ENCODE measurements at regions not wholly inside any gene's neighbourhood (a gene's known extent, or its start where the extent isn't known, plus 50 kb on each side); places are given as distances from the start of the nearest gene placed in this dataset.

DNA sequence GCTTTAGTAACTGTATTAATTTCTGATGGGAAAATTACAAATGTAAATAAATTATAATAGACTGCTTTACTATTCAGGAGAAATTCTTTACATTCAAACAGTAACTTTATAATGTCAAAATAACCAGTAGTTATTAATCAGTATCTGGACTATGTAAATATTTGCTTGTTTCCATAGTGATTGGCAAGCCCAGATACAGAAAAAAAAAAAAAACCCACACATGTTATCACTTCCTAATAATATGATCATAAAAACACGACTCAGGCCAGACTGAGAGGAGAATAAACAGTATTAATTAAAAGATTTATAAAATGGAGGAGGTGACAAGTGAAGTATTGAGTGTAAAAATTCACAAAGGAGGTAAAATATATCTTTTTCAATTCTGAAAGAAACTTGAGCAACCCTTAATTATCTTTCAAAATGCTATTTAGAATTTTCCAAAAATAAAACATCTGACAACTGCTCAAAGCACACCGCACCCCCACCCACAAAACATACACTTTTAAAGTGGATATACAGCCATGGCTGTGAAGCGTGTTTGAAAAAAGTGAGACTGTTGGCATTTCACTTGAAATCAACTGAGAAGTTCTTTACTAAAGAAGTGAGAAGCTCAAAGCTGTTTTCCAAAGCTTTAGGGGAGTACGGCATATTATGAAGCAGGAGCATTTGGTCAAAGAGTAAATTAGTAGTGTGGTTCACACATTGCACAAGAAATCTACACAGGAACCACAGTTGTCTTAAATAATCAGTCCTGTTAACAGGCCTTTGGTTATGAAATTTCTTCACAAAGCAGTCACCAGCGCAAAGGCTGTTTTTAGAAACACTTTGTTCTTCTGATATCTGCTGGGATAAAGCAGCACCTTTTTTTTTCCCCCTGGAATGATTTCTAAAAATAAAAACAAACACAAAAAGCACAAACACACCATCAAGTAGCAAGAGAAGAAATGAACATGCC, 475.8 kb downstream of the TXNL1 start:
- WGBS (ENCODE audit: insufficient coverage, low coverage, missing lambda C conversion rate), result 0% methylated on average over 5 of the region's 5 CpGs
- TF ChIP-seq SIX5 (IDR thresholded peaks at IDR 0.05; ENCODE audit: borderline replicate concordance in 1 of 2, insufficient read depth in 1 of 2, low read depth in 1 of 2, low read length in 2 of 2) (no peak), GATAD2A (IDR thresholded peaks at IDR 0.05) (no peak)
- TF ChIP-seq, protein P1, sequence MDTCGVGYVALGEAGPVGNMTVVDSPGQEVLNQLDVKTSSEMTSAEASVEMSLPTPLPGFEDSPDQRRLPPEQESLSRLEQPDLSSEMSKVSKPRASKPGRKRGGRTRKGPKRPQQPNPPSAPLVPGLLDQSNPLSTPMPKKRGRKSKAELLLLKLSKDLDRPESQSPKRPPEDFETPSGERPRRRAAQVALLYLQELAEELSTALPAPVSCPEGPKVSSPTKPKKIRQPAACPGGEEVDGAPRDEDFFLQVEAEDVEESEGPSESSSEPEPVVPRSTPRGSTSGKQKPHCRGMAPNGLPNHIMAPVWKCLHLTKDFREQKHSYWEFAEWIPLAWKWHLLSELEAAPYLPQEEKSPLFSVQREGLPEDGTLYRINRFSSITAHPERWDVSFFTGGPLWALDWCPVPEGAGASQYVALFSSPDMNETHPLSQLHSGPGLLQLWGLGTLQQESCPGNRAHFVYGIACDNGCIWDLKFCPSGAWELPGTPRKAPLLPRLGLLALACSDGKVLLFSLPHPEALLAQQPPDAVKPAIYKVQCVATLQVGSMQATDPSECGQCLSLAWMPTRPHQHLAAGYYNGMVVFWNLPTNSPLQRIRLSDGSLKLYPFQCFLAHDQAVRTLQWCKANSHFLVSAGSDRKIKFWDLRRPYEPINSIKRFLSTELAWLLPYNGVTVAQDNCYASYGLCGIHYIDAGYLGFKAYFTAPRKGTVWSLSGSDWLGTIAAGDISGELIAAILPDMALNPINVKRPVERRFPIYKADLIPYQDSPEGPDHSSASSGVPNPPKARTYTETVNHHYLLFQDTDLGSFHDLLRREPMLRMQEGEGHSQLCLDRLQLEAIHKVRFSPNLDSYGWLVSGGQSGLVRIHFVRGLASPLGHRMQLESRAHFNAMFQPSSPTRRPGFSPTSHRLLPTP (IDR thresholded peaks at IDR 0.05; ENCODE audit: borderline replicate concordance, extremely low read depth, insufficient read length), result no peak
- Histone ChIP-seq H3K27ac (ENCODE audit: extremely low read depth, low read depth, low read length) (no peak overlapping the region), H4K20me1 (replicated peaks; ENCODE audit: control insufficient read depth, insufficient read depth, low read length) (no peaks in the 10 kb centered on the region), H3K79me2 (ENCODE audit: control insufficient read depth, insufficient read depth, low read length) (no peaks in the 10 kb centered on the region), H2AFZ (ENCODE audit: low read depth, low read length) (no peak overlapping the region), H3K4me2 (ENCODE audit: insufficient read depth, low read length) (no peak overlapping the region), H3K4me1 (replicated peaks in 1 of 2; ENCODE audit: control insufficient read depth in 2 of 2, insufficient read depth in 2 of 2, low read length in 2 of 2) (no peaks in the 10 kb centered on the region), H3K9me3 (replicated peaks; ENCODE audit: control insufficient read depth, insufficient read depth, low read depth, low read length) (no peaks in the 10 kb centered on the region), H3K9ac (ENCODE audit: insufficient read depth in 1 of 2, low read depth in 2 of 2, low read length in 2 of 2) (no peak overlapping the region), H3K36me3 (ENCODE audit: control insufficient read depth, insufficient read depth, low read length) (no peaks in the 10 kb centered on the region), H3K4me3 (no peak overlapping the region), H3K9me1 (ENCODE audit: control insufficient read depth, insufficient read depth, low read length) (no peaks in the 10 kb centered on the region), H3K27me3 (ENCODE audit: control insufficient read depth in 2 of 2, insufficient read depth in 2 of 2, low read length in 2 of 2) (no peaks in the 10 kb centered on the region)
- intact Hi-C loops (cut with micrococcal nuclease), result no loop called here
- no peak for ATAC-seq
- in situ Hi-C loops (cut with MboI), result no loop called here
- no TSS peak for BruUV-seq (replicated peaks)
- DNase-seq (ENCODE audit: extremely low read depth in 1 of 4, low spot score in 3 of 4), result no peak
- CTCF ChIA-PET (ENCODE audit: low intra/inter-chr PET ratio), result no interaction called here
- POLR2A ChIA-PET, result no interaction called here
- FAIRE-seq, result no peak
